Natural killer cell treated with Interleukin-12 subunit alpha and Interleukin-12 subunit beta and Interleukin-15 and Interleukin-18, amount 100 ng/mL, for 72 hours (primary cell): ENCODE measurements at regions not wholly inside any gene's neighbourhood (a gene's known extent, or its start where the extent isn't known, plus 50 kb on each side); places are given as distances from the start of the nearest gene placed in this dataset.
"Not testable (repeated sequence)": the region's sequence is repeated elsewhere in the genome, so short reads cannot be mapped to it uniquely, and the experiment has no call there.

Experiments
- ATAC-seq, 2 donors: fragments of 150-1000 bp; cut with Tn5 transposase in 1 of 2; sonication (Bioruptor Pico), chemical (Tn5 transposase) in 1 of 2; 2 replicates each; pipeline ENCODE4 v1.10.0; 2021
- DNase-seq: peaks from one replicate; pipeline ENCODE4 v3.0.0; 2022; ENCODE audit warnings: low spot score
- H3K27ac Mint-ChIP-seq, 2 donors: 1 replicate in 1 of 2; 2 replicates in 1 of 2; pipeline ENCODE4 v1.8.0; 2022; ENCODE audit warnings: mixed read lengths in 2 of 2, mild to moderate bottlenecking in 1 of 2, moderate library complexity in 1 of 2
- H3K27me3 Mint-ChIP-seq, 2 donors: 1 replicate in 1 of 2; 2 replicates in 1 of 2; pipeline ENCODE4 v1.8.0; 2022; ENCODE audit warnings: mixed read lengths in 2 of 2
- H3K36me3 Mint-ChIP-seq: one replicate; pipeline ENCODE4 v1.8.0; 2022; ENCODE audit warnings: mixed read lengths
- H3K4me1 Mint-ChIP-seq, 2 donors: 1 replicate in 1 of 2; 2 replicates in 1 of 2; pipeline ENCODE4 v1.8.0; 2022; ENCODE audit warnings: low read depth in 2 of 2, mixed read lengths in 2 of 2, mild to moderate bottlenecking in 1 of 2
- H3K4me3 Mint-ChIP-seq: one replicate; pipeline ENCODE4 v1.8.0; 2022; ENCODE audit warnings: mixed read lengths
- H3K9me3 Mint-ChIP-seq: 2 replicates; pipeline ENCODE4 v1.8.0; 2022; ENCODE audit warnings: mixed read lengths

- H3K9me3 Mint-ChIP-seq: peaks cover 12% of the 10 kb centered on the region
- DNase-seq: no peak
- H3K36me3 Mint-ChIP-seq: peaks cover 5% of the 10 kb centered on the region
- no peak overlapping the region for H3K4me3 Mint-ChIP-seq
- H3K27me3 Mint-ChIP-seq: no peaks in the 10 kb centered on the region
- H3K4me1 Mint-ChIP-seq: no peaks in the 10 kb centered on the region
- no peak overlapping the region for H3K27ac Mint-ChIP-seq
- no peak for ATAC-seq
These were observed 1454.7 kb downstream of the FAM181B start for GRCh38 chr11:81278991-81279390.

- Mint-ChIP-seq H3K27ac (no peak overlapping the region), H3K9me3 (peaks cover 4% of the 10 kb centered on the region), H3K27me3 (no peaks in the 10 kb centered on the region), H3K4me1 (no peaks in the 10 kb centered on the region), H3K36me3 (no peaks in the 10 kb centered on the region), H3K4me3 (no peak overlapping the region)
- DNase-seq (no peak), ATAC-seq (no peak)
These were observed 1463.0 kb downstream of the FAM181B start for GRCh38 chr11:81270686-81271085.

GRCh38 chr11:81267246-81267645 lies 1466.4 kb downstream of the FAM181B start:
- DNase-seq (no peak), ATAC-seq (no peak)
- no peaks in the 10 kb centered on the region for H3K4me1 Mint-ChIP-seq
- H3K4me3 Mint-ChIP-seq: no peak overlapping the region
- H3K27me3 Mint-ChIP-seq: no peaks in the 10 kb centered on the region
- peaks cover 4% of the 10 kb centered on the region for H3K9me3 Mint-ChIP-seq
- H3K27ac Mint-ChIP-seq: no peak overlapping the region
- H3K36me3 Mint-ChIP-seq: no peaks in the 10 kb centered on the region

GRCh38 chr11:81259471-81259870 lies 1474.2 kb downstream of the FAM181B start:
- Mint-ChIP-seq H3K4me3 (no peak overlapping the region), H3K36me3 (no peaks in the 10 kb centered on the region), H3K9me3 (peaks cover 4% of the 10 kb centered on the region), H3K27me3 (no peaks in the 10 kb centered on the region), H3K4me1 (no peaks in the 10 kb centered on the region), H3K27ac (no peak overlapping the region)
- no peak for ATAC-seq
- DNase-seq: no peak

GRCh38 chr11:81255895-81256294 lies 1477.8 kb downstream of the FAM181B start:
- no peaks in the 10 kb centered on the region for H3K4me1 Mint-ChIP-seq
- H3K27ac Mint-ChIP-seq: no peak overlapping the region
- H3K27me3 Mint-ChIP-seq: no peaks in the 10 kb centered on the region
- H3K4me3 Mint-ChIP-seq: no peak overlapping the region
- H3K9me3 Mint-ChIP-seq: peaks cover 4% of the 10 kb centered on the region
- DNase-seq: no peak
- no peak for ATAC-seq
- H3K36me3 Mint-ChIP-seq: no peaks in the 10 kb centered on the region

GRCh38 chr11:81253244-81253643 lies 1480.4 kb downstream of the FAM181B start:
- H3K9me3 Mint-ChIP-seq: peaks cover 8% of the 10 kb centered on the region
- DNase-seq (no peak), ATAC-seq (no peak)
- H3K4me1 Mint-ChIP-seq: no peaks in the 10 kb centered on the region
- H3K27ac Mint-ChIP-seq: no peak overlapping the region
- no peaks in the 10 kb centered on the region for H3K27me3 Mint-ChIP-seq
- no peak overlapping the region for H3K4me3 Mint-ChIP-seq
- H3K36me3 Mint-ChIP-seq: no peaks in the 10 kb centered on the region

- Mint-ChIP-seq H3K4me1 (peaks cover 0 to 3% of the 10 kb centered on the region in 2 donors), H3K27ac (no peak overlapping the region), H3K4me3 (no peak overlapping the region), H3K36me3 (no peaks in the 10 kb centered on the region), H3K9me3 (peaks cover 17% of the 10 kb centered on the region), H3K27me3 (no peaks in the 10 kb centered on the region)
- DNase-seq (no peak), ATAC-seq (no peak)
These were observed 1486.7 kb downstream of the FAM181B start for GRCh38 chr11:81246941-81247340.

GRCh38 chr11:81245791-81246190 lies 1487.9 kb downstream of the FAM181B start:
- peaks cover 17% of the 10 kb centered on the region for H3K9me3 Mint-ChIP-seq
- no peaks in the 10 kb centered on the region for H3K36me3 Mint-ChIP-seq
- no peaks in the 10 kb centered on the region for H3K27me3 Mint-ChIP-seq
- no peak overlapping the region for H3K4me3 Mint-ChIP-seq
- no peak for ATAC-seq
- H3K27ac Mint-ChIP-seq: no peak overlapping the region
- peaks cover 0 to 3% of the 10 kb centered on the region in 2 donors for H3K4me1 Mint-ChIP-seq
- DNase-seq: no peak

GRCh38 chr11:81241672-81242275 lies 1491.9 kb downstream of the FAM181B start:
- no peak overlapping the region for H3K4me3 Mint-ChIP-seq
- no peak overlapping the region for H3K27ac Mint-ChIP-seq
- DNase-seq (no peak), ATAC-seq (no peak)
- H3K9me3 Mint-ChIP-seq: peaks cover 17% of the 10 kb centered on the region
- no peaks in the 10 kb centered on the region for H3K27me3 Mint-ChIP-seq
- no peaks in the 10 kb centered on the region for H3K36me3 Mint-ChIP-seq
- no peaks in the 10 kb centered on the region for H3K4me1 Mint-ChIP-seq

GRCh38 chr11:81237139-81237538 lies 1496.5 kb downstream of the FAM181B start:
- no peaks in the 10 kb centered on the region for H3K27me3 Mint-ChIP-seq
- DNase-seq: no peak
- H3K27ac Mint-ChIP-seq: no peak overlapping the region
- H3K4me3 Mint-ChIP-seq: no peak overlapping the region
- ATAC-seq: no peak
- H3K36me3 Mint-ChIP-seq: no peaks in the 10 kb centered on the region
- peaks cover 7% of the 10 kb centered on the region for H3K9me3 Mint-ChIP-seq
- H3K4me1 Mint-ChIP-seq: no peaks in the 10 kb centered on the region

- not testable (repeated sequence) for DNase-seq, ATAC-seq, H3K27ac Mint-ChIP-seq, H3K4me3 Mint-ChIP-seq, H3K4me1 Mint-ChIP-seq, H3K36me3 Mint-ChIP-seq, H3K27me3 Mint-ChIP-seq
- peaks cover 13% of the 10 kb centered on the region for H3K9me3 Mint-ChIP-seq
These were observed 1506.3 kb downstream of the FAM181B start for GRCh38 chr11:81227409-81227808.

- H3K4me1 Mint-ChIP-seq: no peaks in the 10 kb centered on the region
- H3K4me3 Mint-ChIP-seq: no peak overlapping the region
- H3K9me3 Mint-ChIP-seq: peaks cover 14% of the 10 kb centered on the region
- no peaks in the 10 kb centered on the region for H3K36me3 Mint-ChIP-seq
- no peak overlapping the region for H3K27ac Mint-ChIP-seq
- DNase-seq (no peak), ATAC-seq (no peak)
- H3K27me3 Mint-ChIP-seq: no peaks in the 10 kb centered on the region
These were observed 1509.3 kb downstream of the FAM181B start for GRCh38 chr11:81224396-81224795.

- H3K27ac Mint-ChIP-seq: no peak overlapping the region
- H3K36me3 Mint-ChIP-seq: no peaks in the 10 kb centered on the region
- no peak overlapping the region for H3K4me3 Mint-ChIP-seq
- peaks cover 12% of the 10 kb centered on the region for H3K9me3 Mint-ChIP-seq
- ATAC-seq: no peak
- DNase-seq: no peak
- H3K4me1 Mint-ChIP-seq: no peaks in the 10 kb centered on the region
- H3K27me3 Mint-ChIP-seq: no peaks in the 10 kb centered on the region
These were observed 1511.2 kb downstream of the FAM181B start for GRCh38 chr11:81222491-81222890.

- DNase-seq (no peak), ATAC-seq (no peak)
- Mint-ChIP-seq H3K27ac (no peak overlapping the region), H3K27me3 (no peaks in the 10 kb centered on the region), H3K9me3 (peaks cover 10% of the 10 kb centered on the region), H3K4me1 (no peaks in the 10 kb centered on the region), H3K4me3 (no peak overlapping the region), H3K36me3 (no peaks in the 10 kb centered on the region)
These were observed 1513.3 kb downstream of the FAM181B start for GRCh38 chr11:81220146-81220895.
